GM18870 (cell line): ENCODE measurements at regions not wholly inside any gene's neighbourhood (a gene's known extent, or its start where the extent isn't known, plus 50 kb on each side); places are given as distances from the start of the nearest gene placed in this dataset.

Experiments used
- ATAC-seq: cut with Tn5 transposase; IDR thresholded peaks from one replicate; pipeline ENCODE4 v1.9.1; 2021; ENCODE audit warnings: moderate library complexity; ENCODE audit not compliant: unreplicated experiment

DNA sequence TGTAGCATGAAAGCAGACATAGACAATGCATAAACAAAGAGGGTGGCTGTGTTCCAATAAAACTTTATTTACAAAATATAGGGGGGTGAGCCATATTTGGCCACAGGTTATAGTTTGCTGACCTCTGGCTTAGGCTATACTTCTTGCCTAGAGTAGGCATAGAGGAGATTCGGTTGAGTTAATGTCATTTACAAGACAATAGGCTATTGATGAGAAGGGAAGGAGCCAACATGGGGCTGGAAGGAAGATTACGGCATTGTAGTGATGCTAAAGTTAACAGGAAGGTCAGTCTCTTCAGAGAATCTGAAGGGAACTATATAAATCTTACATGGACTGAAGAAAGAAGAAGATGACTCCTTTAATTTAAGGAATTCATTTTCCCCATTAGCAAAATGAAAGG lies 463.5 kb downstream of the HTR7 start:
- no peak for ATAC-seq

DNA sequence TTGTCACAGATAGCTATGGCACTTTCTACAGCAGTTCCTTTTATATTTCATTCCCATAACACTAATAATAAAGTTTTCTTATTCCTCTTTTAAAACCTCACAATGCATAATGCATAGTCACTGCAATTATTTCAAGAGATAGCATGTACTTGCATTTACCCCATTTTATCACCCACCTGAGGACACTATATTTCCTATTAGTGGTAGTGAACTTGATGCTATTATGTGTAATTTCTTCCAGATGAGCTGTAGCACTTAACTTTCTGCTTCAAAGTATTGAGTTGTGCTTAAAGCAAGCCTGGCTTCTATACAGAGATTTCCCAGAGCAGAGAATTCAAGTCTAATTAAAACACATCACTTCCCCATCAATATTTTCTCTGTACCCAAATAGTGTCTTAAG lies 461.1 kb downstream of the HTR7 start:
- no peak for ATAC-seq

DNA sequence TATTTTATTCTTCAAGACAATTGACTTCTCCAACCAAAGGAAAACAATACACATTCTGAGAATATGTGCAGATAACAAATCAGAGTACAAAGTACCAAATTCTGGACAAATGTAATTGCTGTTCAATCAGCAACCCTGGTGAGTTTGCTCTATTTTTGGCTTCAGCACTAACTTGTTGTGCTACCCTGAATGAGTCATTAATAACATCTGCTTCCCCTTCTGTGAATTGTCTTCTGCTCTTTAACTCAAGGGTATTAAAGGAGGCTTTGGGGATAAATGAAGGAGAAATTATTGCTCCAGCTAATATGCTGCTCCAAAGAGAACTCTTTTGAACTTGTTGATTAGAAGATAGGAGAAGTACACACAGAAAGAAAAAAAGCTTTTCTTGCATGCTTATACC lies 459.3 kb downstream of the HTR7 start:
- ATAC-seq, result no peak

DNA sequence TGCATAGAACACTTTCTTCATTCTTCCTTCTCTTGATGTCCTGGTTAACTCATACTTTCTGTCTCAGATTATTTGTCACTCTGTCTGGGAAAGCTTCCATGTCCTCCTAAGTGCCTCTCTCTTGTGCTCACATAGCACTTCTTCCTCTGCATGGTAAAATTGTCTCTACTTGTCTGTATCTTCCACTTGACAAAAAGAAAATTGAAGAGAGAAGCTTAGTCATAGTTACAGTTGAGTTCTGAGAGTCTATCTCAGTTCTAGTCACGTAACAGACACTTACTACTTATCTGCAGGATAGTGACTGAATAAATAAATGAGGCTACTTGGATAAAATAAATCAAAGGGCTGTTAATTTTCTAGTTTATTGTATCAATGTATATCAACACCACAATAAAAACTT lies 458.1 kb downstream of the HTR7 start:
- ATAC-seq, result no peak

GRCh38 chr10:90403211-90404000 lies 454.4 kb downstream of the HTR7 start:
- no peak for ATAC-seq

GRCh38 chr10:90407131-90407530 lies 450.7 kb downstream of the HTR7 start:
- no peak for ATAC-seq

DNA sequence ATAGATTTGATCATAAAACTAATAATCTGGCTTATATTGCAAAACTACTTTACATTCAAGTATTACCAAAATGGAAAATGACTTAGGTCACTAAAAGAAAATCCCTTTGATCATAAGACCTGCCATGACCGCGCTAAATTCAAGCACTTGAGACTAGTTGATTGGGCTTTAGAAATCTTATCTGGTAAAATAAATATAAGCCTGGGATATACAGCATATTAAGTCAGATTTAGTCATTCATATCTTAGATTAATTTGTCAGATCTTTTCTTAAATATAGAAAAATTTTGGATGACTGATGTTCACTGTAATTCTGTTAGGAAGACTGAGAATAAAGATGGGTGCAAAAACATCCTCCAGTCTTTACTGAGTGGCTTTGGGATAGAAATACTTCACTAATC lies 450.0 kb downstream of the HTR7 start:
- no peak for ATAC-seq

- ATAC-seq, result no peak
Measured at GRCh38 chr10:90412582-90412981, 445.3 kb downstream of the HTR7 start.

DNA sequence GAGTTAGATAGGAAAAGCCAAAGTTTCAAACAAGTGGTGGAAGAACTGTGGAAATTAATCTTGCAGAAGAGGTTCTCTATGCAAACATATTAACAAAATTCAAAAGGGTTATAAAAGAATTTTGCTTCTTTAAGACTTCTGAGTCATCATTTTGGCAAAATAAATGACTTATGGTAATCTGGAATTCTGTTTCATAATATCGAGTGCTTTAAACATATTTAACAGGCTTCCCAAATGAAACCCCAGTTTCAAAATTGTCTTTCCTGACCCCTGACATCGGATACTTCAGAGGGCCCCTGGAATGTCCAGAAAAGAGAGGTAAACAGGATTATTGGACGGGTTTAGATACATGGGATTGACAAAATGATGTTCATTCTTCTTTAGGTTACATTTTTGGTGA lies 444.6 kb downstream of the HTR7 start:
- ATAC-seq, result no peak

GRCh38 chr10:90414926-90415325 lies 442.9 kb downstream of the HTR7 start:
- no peak for ATAC-seq

DNA sequence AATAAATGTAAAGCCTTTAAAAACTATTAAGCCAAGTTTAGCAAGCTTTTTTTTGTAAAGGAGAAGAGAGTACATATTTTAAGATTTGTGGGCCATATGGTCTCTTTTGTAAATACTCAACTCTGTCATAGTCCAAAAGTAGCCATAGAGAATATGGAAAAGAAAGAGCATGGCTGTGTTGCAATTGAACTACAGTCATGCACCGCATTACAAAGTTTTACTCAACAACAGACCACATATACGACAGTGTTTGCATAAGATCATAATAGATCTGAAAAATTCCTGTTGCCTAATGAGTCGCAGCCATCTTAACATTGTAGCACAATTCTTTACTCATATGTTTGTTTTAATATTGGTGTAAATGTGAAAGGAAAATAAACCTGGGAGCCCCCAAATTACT lies 440.8 kb downstream of the HTR7 start:
- no peak for ATAC-seq

DNA sequence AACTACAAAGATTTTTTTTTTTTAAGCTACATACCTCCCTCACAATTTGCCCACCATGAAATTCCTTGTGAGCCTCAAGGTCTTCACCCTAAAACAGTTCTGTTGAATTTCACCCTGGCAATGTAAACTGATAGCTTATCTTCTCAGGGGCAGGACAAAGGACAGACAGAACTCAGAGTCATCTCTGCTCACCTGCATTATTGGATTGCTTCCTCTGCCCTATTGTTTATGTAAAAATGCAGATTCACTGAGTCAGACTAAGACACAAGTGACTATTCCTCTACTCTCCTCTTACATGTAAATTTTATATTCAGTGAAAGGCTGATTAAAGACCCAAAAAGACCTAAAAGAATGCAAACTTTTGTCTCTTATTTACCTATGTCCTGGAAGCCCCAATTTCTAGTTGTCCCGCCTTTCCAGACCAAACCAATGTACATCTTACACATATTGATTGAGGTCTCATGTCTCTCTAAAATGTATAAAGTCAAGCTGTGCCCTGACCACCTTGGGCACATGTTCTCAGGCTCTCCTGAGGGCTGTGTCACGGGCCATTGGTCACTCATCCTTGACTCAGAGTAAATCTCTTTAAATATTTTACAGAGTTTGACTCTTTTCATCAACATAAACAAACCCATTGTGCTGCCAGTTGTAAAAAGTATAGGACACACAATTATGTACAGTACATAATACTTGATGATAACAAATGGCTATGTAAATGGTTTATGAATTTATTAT lies 440.2 kb downstream of the HTR7 start:
- no peak for ATAC-seq

DNA sequence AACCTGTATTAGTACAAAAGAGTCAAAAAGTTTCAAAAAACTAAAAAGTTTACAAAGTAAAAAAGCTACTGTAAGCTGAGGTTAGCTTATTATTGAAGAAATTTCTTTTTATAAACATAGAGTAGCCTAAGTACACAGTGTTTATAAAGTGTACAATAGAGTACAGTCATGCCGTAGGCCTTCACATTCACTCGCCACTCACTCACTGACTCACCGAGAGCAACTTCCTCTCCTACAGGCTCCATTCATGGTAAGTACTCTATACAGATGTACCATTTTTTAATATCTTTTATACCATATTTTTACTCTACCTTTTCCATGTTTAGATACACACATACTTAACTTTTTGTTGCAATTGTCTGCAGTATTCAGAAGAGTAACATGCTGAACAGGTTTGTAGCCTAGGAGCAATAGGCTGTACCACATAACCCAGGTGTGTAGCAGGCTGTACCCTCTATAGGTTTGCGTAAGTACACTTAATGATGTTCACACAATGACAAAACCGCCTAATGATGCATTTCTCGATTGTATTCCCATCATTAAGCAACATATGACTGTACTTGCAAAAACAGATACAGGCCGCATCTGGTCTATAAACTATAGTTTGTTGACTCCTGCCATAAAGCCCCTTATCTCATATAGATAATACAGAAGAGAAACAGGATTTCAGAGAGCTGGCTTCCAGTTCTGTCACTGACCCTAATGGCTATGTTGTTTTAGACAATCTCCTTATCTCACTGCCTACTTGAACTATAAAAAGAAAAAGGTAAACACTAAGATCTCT lies 438.8 kb downstream of the HTR7 start:
- no peak for ATAC-seq

- ATAC-seq, result peak; percentile 84
Measured at GRCh38 chr10:90420637-90421318, 437.1 kb downstream of the HTR7 start.

DNA sequence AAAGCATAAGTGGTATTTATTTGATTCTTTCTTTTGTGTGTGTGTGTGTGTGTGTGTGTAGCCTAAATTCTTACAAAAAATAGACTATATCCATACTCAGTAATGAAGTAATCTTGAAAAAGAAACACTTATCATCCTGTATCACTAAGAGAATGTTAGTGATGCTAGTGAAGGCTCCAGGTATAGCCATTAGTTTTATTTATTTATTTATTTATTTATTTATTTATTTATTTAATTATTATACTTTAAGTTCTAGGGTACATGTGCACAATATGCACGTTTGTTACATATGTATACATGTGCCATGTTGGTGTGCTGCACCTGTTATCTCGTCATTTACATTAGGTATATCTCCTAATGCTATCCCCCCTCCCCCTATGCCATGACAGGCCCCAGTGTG lies 436.0 kb downstream of the HTR7 start:
- ATAC-seq, result no peak

DNA sequence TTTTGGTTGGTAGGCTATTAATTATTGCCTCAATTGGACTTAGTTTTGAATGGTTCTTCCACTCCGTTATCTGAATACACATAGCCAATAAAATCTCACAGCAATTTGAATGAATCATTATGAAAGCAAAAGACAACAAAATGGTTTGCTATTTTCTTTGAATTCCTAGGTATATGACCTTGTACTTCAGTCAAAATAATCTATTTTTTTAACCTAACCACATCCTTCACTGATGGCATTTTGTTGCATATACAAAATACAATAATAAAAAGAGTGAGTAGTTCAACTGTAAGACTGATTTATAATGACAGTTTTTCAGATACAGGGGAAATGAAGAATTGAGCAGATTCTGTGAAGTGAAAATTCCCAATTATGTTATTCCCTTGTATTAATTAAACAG lies 433.1 kb downstream of the HTR7 start:
- no peak for ATAC-seq

GRCh38 chr10:90430186-90430585 lies 427.7 kb downstream of the HTR7 start:
- ATAC-seq, result no peak

GRCh38 chr10:90432866-90433265 lies 425.0 kb downstream of the HTR7 start:
- ATAC-seq, result no peak

DNA sequence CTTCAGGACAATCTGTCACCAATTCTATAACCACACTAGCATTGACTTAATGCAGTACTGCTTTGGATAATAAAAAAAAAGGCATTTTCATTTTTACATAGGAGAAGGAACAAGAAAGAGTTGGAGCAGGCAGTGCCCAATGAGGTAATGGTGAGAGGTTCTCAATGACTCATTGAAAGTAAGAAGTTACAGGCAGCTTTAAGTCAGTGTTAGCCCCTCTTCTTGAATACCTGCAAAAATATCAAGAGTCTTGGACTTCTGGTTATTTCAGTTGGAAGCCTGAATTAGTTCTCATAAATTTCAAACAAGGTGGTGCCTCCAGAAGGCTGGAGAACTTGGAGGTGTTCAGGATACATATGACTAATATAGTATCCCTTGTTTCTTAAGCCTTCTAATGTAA lies 422.5 kb downstream of the HTR7 start:
- ATAC-seq, result no peak

DNA sequence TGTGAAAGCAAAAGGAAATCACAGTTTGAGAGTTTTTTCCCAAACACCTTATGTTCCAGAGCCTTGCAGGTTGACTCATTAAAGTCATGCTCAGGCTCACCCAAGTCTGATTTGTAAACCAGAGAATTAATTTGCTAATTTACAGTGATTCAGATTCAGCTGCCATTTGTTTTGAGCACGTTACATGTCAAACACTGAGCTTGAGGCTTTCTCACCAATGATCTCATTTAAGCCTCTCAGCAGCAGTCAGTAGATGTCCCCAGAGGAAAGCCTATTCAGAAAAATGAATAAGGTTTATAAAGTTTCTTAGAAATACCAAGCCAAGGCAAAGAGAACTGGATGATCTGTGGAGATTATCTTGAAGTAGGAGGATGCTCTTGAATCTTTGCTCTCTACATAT lies 420.4 kb downstream of the HTR7 start:
- ATAC-seq, result no peak

DNA sequence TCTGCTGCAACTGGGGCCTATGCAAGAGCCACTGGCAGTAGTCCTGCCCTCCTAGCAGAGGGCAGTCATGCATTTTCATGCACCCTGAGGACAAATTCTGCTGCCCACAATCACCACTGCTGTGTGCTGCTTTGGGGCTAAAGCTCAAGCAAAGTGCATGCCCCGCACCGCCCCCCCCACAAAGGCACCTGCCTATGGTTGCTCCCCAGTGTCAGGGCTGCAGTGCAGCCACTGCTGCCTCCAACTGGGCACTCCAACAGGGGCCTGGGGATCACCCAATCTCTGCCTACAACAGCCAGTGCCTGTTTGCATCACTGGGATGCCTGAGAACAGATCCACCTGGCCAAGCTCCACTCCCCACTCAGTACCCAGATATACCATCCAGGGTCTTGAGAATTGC lies 417.0 kb downstream of the HTR7 start:
- ATAC-seq, result no peak
